ENCODE measurements at regions not wholly inside any gene's neighbourhood (a gene's known extent, or its start where the extent isn't known, plus 50 kb on each side); places are given as distances from the start of the nearest gene placed in this dataset.

DNA sequence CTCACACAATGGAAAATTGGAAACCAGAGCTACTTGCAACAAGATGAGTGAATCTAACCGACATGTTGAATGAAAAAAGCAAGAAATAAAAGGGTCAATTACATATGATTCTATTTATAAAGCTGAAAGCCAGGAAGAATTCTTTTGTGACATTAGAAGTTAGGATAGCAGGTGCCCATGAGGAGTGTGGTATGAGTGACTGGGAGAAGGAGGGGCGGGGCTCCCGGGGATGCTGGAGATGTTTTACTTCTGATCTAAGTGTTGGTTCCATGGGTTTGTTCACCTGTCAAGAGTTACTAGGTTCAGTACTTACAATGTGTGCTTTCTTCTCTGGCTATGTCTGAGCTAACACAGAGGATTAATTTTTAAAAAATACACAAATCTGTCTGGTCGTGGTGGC lies 60.8 kb downstream of the NSMCE3 start:
- DNase-seq, result no peak

DNA sequence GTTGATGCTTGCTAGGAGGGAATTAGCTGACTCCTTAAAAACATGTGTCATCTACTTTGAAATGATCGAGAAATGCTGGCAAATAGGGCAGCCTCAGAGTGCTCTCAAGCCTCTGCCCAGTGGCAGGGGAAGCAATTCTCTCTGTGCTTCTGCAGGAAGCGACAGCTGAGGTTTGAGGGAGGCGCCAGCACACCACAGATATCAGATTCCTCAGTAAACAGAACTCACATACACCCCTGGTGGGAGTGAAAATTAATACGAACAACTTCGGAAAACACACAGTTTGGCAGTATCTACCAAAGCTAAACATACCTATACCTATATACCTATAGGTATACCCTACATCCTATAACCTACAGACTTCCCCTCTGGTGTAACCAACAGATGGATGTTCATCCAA lies 61.3 kb downstream of the NSMCE3 start:
- DNase-seq, result peak; percentile 65

DNA sequence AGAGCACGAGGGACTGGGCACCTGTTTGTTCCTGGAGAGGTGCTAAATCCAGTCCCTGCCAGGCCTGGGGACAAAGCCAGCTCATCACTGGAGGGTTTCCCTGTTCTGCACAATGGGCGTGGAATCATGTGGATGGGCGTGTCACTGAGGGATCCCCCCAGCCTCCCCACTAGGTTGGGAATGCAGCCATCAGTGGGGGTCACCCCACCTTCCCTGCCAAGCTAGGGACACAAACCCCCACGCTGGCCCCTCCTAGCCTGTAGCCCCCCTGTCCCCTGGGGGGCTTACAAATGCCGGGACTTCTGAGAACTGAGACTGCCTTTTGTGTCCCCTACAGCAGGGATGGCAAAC lies 61.9 kb downstream of the NSMCE3 start:
- no peak for DNase-seq

DNA sequence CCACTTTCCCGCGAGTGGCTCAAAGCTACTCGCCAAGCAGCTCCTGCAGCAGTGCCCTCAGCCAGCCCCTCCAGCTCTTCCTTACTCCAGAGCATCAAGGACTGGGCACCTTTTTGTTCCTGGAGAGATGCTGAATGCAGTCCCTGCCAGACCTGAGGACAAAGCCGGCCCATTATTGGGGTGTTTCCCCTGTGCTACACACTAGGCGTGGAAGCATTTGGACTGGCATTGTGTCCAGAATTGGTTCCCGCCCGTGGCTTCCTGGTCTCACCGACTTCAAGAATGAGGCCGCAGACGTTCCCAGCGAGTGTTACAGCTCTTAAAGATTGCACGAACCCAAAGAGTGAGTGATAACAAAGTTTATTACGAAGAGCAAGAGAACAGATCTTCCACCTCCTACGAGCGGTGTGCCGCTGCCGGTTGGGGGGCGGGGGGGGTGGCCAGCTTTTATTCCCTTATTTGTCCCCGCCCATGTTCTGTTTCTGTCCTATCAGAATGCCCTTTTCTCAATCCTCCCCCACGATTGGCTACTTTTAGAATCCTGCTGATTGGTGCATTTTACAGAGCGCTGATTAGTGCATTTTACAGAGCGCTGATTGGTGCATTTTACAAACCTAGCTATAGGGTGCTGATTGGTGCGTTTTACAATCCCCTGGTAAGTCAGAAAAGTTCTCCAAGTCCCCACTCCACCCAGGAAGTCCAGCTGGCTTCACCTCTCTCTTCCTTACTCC lies 62.4 kb downstream of the NSMCE3 start:
- no peak for DNase-seq

DNA sequence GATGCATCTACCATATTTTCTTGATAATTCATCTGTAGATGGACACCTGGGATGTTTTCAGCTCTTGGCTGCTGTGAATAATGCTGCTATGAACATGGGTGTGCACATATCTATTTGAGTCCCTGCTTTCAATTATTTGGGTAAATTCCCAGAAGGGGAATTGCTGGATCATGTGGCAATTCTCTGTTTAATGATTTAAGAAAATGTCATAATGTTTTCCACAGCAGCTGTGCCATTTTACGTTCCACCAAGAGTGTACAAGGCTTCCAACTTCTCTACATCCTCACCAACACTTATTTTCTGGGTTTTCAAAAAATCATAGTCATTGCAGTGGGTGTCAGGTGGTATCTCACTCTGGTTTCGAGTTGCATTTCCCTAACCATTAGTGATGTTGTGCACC lies 64.4 kb downstream of the NSMCE3 start:
- DNase-seq, result no peak

DNA sequence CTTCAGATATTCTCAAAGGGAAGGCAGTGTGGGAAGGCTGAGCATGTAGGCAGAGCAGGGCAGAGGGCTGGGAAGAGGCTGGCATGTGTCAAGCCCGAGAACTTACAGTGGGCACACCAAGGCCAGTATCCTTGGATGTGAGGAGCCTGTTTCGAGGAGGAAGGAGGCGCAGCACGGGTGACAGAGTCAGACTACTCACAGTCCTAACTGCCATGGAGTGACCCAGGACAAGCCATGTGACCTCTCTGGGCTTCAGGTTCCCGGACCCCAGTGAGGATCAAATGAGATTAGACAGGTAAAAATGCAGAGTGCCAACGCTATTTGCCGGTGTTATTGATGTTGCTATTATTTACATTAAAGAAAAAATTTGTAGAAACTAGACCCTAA lies 65.3 kb downstream of the NSMCE3 start:
- DNase-seq, result no peak

DNA sequence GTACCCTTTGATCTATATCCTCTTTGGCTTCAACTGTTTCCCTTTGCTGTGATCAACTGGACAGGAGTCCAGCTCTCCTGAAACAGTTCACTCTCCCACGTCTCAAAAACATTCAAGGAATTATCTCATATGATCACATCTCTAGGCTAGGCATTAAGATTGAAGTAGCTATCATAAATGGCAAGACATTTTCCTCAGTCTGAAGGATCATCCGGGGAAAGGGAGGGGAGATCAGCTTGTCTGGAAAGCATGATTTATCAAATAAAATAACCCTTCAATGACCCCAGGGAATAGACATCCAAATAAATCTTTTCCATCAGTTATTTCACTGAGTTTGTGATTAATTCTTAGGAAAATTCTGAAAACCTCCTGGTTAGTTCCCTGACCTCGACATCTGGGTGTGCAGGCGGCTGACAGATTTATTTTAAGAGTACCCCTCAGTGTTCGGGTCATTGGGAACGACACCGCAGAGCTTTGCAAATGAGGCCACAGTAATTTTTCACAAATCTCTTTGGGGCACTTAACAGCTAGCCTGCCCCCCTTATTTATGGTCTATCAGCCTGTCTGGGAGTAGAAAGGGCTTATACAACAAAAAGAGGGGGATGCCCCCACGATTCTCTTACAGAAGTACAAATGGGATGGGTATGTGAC lies 65.8 kb downstream of the NSMCE3 start:
- DNase-seq, result no peak

DNA sequence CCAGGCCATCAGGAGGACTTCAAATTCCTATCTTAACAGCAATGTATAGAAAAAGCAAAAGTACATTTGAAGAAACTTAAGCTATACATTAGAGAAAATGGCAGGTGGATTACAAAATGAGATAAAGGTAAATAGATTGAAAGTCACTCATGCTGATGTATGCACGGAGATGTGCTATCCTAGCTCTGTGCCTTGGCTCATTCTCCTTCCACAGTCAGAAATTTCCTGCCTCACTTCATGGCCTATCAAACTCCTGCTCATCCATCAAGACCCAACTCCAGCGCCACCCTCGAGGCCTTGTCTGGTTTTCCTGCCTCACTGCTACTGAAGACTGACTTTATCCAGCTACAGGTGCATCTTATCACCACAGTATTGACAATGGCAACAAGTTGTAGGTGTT lies 72.9 kb downstream of the NSMCE3 start:
- DNase-seq, result no peak

DNA sequence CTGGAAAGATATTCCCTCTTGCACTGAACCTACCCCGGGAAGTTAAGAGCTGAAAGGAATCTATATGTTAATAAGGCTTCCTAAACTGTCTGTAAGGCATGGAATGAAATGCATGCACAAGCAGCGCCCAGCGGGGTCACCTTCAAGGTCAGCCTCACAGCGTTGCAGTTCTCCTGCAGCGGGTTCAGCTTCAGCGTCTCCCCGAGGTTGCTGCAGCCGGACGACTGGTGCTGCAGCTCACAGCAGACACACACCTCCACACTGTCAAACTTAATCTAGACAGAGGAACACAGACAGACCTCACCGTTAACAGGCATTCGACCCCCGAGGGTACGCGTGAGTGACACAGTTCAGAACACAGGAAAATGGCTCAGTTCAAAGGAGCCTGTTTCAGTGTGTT lies 73.3 kb downstream of the NSMCE3 start:
- no peak for DNase-seq

DNA sequence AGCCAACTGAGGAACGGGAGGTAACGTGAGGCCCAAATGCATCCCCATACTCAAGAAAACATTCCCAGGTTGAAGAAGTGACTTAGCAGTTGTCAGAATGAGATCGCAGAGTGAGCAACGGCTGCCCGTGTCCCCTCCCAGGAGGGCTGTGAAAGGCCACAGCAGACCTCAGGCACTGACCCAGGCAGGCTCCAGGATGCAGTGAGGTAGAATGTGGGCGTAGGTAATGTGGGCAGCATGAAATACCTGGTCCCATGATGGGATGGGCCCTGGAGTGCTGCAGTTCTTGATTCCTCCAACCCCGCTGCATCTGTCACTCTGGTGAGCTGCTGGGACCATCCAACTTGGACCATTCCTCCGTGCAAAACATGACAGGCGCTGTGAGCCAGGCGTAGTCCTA lies 74.8 kb downstream of the NSMCE3 start:
- no peak for DNase-seq

DNA sequence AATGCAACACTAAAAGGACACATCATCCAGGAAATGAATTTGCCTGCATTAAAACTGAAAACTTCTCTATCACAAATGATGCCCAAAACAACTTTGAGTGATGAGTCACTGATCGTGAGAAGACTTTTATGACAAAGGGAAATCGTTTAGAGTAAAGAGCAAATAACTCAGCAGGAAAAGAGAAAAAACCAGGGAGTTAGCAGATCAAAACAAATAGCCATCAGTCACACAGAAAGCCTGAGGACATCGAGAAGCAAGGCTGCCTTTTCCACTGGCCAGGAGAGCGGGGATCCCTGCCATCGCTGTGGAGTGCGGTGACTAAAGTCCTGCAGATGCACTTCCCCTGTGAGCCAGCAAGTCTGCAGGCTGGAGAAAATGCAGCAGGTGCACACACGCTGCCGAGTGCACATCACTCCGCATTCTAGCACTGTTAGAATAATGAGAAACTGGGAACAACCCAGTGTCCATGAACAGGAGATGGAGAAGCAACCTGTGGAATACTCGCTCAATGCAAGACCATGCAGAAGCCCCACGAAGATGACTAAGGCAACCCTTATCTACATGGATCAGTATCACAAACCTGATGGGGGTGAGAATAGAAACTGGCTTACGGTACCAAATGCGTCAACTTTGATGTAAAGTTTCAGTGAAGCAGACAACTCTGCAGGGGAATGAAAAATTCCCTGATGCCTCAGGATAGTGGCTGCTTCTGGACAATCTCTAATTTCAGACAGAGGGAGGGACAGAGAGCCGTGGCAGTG lies 86.4 kb downstream of the NSMCE3 start:
- no peak for DNase-seq

DNA sequence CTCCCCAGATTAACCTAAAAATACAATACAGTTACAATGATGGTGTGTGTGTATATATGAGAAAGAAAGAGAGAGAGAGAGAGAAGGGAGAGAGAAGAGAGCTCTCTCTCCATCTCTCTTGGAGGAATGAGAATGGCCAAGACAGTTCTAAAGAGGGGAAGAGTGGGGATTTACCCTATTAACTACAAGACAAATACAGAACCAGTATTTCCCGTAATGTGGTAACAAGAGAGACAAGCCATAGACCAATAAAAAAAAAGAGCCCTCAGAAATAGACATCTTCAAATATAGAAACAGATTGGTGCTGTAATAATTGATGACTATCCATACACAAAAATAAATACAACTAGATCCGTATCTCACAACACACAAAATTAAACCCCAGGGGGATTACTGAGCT lies 87.0 kb downstream of the NSMCE3 start:
- DNase-seq, result no peak

DNA sequence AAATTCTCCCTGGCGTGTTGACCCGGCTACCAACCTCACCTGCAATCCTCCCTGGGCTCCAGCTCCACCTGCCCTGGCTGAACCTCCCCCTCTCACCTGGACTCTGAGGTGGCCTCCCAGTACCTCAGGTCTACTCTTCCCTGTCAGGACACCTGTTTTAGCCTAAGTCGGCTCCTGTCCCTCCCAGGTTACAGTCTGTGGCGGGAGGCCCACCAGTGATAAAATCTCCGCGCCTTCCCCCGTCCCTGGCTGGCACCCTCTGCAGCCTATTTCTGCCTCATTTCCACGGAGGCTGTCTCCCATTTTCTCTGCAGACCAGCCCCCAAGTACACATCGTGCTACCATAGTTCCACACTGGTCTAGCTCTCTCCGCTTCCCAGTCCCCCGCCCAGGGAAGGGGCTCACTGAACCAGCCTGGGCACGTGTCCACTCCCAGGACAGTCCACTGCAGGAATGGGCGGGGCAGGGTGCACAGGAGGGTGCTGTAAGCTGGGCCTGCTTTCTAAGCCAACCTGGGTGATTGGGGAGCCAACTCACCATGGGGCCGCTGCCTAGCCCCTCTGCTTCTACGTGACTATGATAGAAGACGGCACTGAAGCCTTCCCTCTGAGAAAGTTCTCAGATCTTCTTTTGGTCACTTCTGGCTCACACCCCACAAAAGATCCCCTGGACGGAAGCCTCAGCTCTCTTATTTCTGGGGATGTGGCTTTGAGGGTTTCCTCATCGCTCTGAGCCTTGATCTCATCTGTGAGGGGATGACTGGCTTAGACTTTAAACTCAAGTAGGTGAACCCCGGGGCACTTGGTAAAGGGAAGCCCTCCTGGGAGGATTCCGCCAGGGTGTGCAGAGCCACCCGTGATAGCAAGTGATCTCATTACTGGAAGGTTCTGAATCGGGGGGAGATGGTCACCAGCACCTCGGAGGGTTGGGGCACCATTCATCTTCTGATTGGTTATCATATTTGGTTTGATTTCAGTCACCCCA lies 96.6 kb downstream of the NSMCE3 start:
- no peak for DNase-seq

DNA sequence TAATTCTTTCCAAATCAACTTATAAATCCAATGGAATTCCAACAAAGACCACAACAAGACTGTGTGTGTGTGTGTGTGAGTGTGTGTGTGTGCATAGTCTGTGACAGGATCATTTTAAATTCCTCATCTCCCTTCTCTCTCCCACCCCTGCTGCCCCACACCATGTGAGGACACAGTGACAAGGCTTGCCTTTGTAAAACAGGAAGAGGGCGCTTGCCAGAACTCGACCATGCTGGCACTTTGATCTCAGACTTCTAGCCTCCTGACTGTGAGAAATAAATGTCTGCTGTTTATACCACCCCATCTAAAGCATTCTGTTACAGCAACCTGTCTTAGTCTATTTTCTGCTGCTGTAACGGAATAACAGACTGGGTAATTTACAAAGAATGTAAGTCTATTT lies 99.1 kb downstream of the NSMCE3 start:
- no peak for DNase-seq

Data from NCI-H2081 treated with DMSO at 0.1 percent for 48 hours (cell line).